Breast epithelium (tissue), 4 donors: ENCODE measurements at regions not wholly inside any gene's neighbourhood (a gene's known extent, or its start where the extent isn't known, plus 50 kb on each side); places are given as distances from the start of the nearest gene placed in this dataset.

Experiments used
- DNase-seq, 2 donors: peaks; one replicate each; pipeline ENCODE4 v3.0.0-alpha.2; 2019; ENCODE audit warnings: low spot score in 2 of 2
- H3K27ac ChIP-seq, 2 donors: fragments of 200-600 bp; sonication (generic) in 1 of 2; one replicate each; pipeline ENCODE4 v1.5.1; 2016 to 2019; ENCODE audit warnings: mild to moderate bottlenecking in 1 of 2
- H3K27me3 ChIP-seq, 2 donors: fragments of 200-600 bp; sonication (generic) in 1 of 2; one replicate each; pipeline versions ENCODE4 v1.5.1 to v1.6.0; 2017 to 2019; ENCODE audit warnings: control low read depth in 1 of 2, mild to moderate bottlenecking in 1 of 2
- H3K36me3 ChIP-seq: fragments of 200-600 bp; one replicate; pipeline ENCODE4 v1.5.1; 2019
- H3K4me1 ChIP-seq, 2 donors: fragments of 200-600 bp; sonication (generic); one replicate each; pipeline ENCODE4 v1.5.1; 2016 to 2019; ENCODE audit warnings: control low read depth in 1 of 2
- H3K4me3 ChIP-seq, 3 donors: fragments of 200-600 bp; sonication (generic); 1 replicate in 2 of 3; 2 replicates in 1 of 3; pipeline ENCODE4 v1.5.1; 2016 to 2019; ENCODE audit warnings: mild to moderate bottlenecking in 3 of 3, moderate library complexity in 2 of 3
- H3K9me3 ChIP-seq, 2 donors: fragments of 200-600 bp; sonication (generic) in 1 of 2; one replicate each; pipeline ENCODE4 v1.5.1; 2016 to 2019; ENCODE audit warnings: control low read depth in 1 of 2
- CTCF ChIP-seq, 3 donors: fragments of 450-650 bp; IDR thresholded peaks; one replicate each; pipeline ENCODE4 v1.5.1; 2016 to 2017; ENCODE audit warnings: antibody characterized with exemption in 3 of 3, mild to moderate bottlenecking in 3 of 3, moderate library complexity in 3 of 3
- POLR2A ChIP-seq: fragments of 450-650 bp; IDR thresholded peaks from one replicate; pipeline ENCODE4 v1.6.1; 2016; ENCODE audit warnings: antibody characterized with exemption, mild to moderate bottlenecking, moderate library complexity
- POLR2AphosphoS5 ChIP-seq, 3 donors: sonication (generic); formaldehyde crosslinking; IDR thresholded peaks; one replicate each; pipeline ENCODE4 v1.6.1; 2017; ENCODE audit warnings: antibody characterized with exemption in 3 of 3
- intact Hi-C: fragments of 100-400 bp; cut with DNase I; formaldehyde crosslinking; loops from one replicate; pipeline ENCODE4 v1.15.1; 2023; ENCODE audit warnings: low total_unique reads

GRCh38 chr6:144879436-144879835 is 594.3 kb downstream of the UTRN start:
- Histone ChIP-seq H3K27me3 (no peaks in the 10 kb centered on the region), H3K4me1 (no peaks in the 10 kb centered on the region), H3K27ac (no peak overlapping the region), H3K9me3 (no peaks in the 10 kb centered on the region), H3K36me3 (no peaks in the 10 kb centered on the region), H3K4me3 (no peak overlapping the region)
- TF ChIP-seq POLR2AphosphoS5 (IDR thresholded peaks at IDR 0.05) = no peak
- TF ChIP-seq CTCF (IDR thresholded peaks at IDR 0.05) = no peak
- no peak for TF ChIP-seq POLR2A
- intact Hi-C loops = no loop called here
- DNase-seq = no peak

DNA sequence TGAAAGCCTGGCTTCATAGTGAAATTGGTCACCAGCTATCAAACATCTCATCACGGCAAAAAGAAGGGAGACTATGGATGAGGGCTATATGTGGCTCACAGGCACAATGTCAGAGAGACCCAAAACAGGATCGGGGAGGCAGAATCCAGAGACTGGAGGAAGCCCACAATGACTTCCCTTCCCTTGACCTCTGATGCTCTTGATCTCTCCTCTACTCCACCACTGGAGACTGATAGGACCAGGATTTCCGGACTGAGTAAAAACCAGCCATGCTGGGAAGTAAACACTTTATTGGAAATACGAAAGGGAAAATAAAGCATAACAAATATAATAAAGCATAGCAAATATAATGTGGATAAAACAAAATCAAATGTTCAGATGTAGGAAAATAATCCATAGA is 597.3 kb downstream of the UTRN start:
- Histone ChIP-seq H3K4me3 (no peak overlapping the region), H3K27me3 (no peaks in the 10 kb centered on the region), H3K4me1 (no peaks in the 10 kb centered on the region), H3K27ac (no peak overlapping the region), H3K36me3 (no peaks in the 10 kb centered on the region), H3K9me3 (no peaks in the 10 kb centered on the region)
- no peak for TF ChIP-seq CTCF (IDR thresholded peaks at IDR 0.05)
- TF ChIP-seq POLR2AphosphoS5 (IDR thresholded peaks at IDR 0.05) = no peak
- no peak for TF ChIP-seq POLR2A
- DNase-seq = no peak
- intact Hi-C loops = no loop called here

DNA sequence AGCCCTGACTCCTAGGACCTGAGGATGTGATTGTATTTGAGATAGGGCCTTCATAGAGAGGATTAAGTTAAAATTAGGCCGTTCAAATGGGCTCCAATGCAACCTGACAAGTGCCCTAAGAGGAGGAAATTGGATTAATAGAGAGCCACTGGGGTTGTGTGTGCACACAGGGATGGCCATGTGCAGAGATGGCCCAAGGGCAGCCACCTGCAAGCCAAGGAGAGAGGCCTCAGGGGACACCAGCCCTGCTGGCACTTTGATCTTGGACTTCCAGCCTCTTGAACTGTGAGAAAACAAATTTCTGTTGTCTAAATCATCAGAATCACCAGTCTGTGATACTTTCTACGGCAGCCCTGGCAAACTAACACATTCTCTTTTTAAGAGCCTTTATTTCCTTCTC is 598.8 kb downstream of the UTRN start:
- no peaks in the 10 kb centered on the region for H3K4me1 ChIP-seq
- no peak overlapping the region for H3K4me3 ChIP-seq
- no peak overlapping the region for H3K27ac ChIP-seq
- DNase-seq = no peak
- no peaks in the 10 kb centered on the region for H3K27me3 ChIP-seq
- intact Hi-C loops = no loop called here
- no peaks in the 10 kb centered on the region for H3K36me3 ChIP-seq
- TF ChIP-seq POLR2AphosphoS5 (IDR thresholded peaks at IDR 0.05) = no peak
- TF ChIP-seq POLR2A = no peak
- no peak for TF ChIP-seq CTCF (IDR thresholded peaks at IDR 0.05)
- no peaks in the 10 kb centered on the region for H3K9me3 ChIP-seq

- Histone ChIP-seq H3K9me3 (no peaks in the 10 kb centered on the region), H3K4me3 (no peak overlapping the region), H3K27ac (no peak overlapping the region), H3K27me3 (no peaks in the 10 kb centered on the region), H3K36me3 (no peaks in the 10 kb centered on the region), H3K4me1 (no peaks in the 10 kb centered on the region)
- DNase-seq = no peak
- intact Hi-C loops = no loop called here
- no peak for TF ChIP-seq CTCF (IDR thresholded peaks at IDR 0.05)
These were observed 600.7 kb downstream of the UTRN start for GRCh38 chr6:144885817-144886216.

GRCh38 chr6:144886682-144887081 is 601.5 kb downstream of the UTRN start:
- intact Hi-C loops = no loop called here
- no peaks in the 10 kb centered on the region for H3K36me3 ChIP-seq

More at GRCh38 chr6:144886682-144887081, 601.5 kb downstream of the UTRN start:
- no peak for TF ChIP-seq CTCF (IDR thresholded peaks at IDR 0.05)
- no peak for TF ChIP-seq POLR2AphosphoS5 (IDR thresholded peaks at IDR 0.05)
- TF ChIP-seq POLR2A = no peak
- DNase-seq = no peak
- Histone ChIP-seq H3K27ac (no peak overlapping the region), H3K4me3 (no peak overlapping the region), H3K9me3 (no peaks in the 10 kb centered on the region), H3K27me3 (no peaks in the 10 kb centered on the region), H3K4me1 (no peaks in the 10 kb centered on the region)
